HL-60 (cell line): ENCODE measurements at regions not wholly inside any gene's neighbourhood (a gene's known extent, or its start where the extent isn't known, plus 50 kb on each side); places are given as distances from the start of the nearest gene placed in this dataset.

Experiments
- POLR2AphosphoS5 ChIP-seq: IDR thresholded peaks from 2 replicates; pipeline ENCODE4 v1.6.1; 2012; ENCODE audit warnings: low read depth
- SPI1 ChIP-seq: IDR thresholded peaks from 2 replicates; pipeline ENCODE4 v1.6.1; 2012; ENCODE audit warnings: low read depth, mild to moderate bottlenecking, borderline replicate concordance
- TF ChIP-seq, protein P1 (sequence below): IDR thresholded peaks from one replicate; pipeline ENCODE4 v1.5.1; 2011; ENCODE audit warnings: low read length, control low read depth, inconsistent platforms; ENCODE audit not compliant: insufficient read depth
- TF ChIP-seq, protein P2 (sequence below): IDR thresholded peaks from 2 replicates; pipeline ENCODE4 v1.6.1; 2012; ENCODE audit warnings: low read depth; ENCODE audit not compliant: insufficient replicate concordance

DNA sequence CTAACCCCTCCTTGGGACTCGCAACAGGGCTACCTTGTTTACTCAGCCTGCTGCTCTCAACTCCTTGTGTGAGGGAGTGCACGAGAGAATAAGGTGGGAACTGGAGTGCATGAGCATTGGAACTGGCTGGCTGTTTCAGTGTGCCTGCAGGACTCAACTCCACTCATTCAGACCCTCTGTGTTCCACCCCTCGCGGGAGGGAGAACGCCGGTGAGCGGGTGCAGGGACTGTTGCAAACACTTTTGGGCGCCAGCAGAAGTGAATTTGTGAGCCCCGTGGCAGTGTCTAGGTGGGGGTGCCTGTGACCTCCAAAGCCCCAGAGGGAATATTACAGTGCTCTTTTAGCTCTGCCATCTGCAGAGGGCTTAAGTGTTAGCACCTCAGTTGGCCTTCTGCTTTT, 1978.3 kb upstream of the PIK3C3 start:
- TF ChIP-seq, protein P1, sequence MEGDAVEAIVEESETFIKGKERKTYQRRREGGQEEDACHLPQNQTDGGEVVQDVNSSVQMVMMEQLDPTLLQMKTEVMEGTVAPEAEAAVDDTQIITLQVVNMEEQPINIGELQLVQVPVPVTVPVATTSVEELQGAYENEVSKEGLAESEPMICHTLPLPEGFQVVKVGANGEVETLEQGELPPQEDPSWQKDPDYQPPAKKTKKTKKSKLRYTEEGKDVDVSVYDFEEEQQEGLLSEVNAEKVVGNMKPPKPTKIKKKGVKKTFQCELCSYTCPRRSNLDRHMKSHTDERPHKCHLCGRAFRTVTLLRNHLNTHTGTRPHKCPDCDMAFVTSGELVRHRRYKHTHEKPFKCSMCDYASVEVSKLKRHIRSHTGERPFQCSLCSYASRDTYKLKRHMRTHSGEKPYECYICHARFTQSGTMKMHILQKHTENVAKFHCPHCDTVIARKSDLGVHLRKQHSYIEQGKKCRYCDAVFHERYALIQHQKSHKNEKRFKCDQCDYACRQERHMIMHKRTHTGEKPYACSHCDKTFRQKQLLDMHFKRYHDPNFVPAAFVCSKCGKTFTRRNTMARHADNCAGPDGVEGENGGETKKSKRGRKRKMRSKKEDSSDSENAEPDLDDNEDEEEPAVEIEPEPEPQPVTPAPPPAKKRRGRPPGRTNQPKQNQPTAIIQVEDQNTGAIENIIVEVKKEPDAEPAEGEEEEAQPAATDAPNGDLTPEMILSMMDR, result no peak
- TF ChIP-seq POLR2AphosphoS5, result no peak
- TF ChIP-seq, protein P2, sequence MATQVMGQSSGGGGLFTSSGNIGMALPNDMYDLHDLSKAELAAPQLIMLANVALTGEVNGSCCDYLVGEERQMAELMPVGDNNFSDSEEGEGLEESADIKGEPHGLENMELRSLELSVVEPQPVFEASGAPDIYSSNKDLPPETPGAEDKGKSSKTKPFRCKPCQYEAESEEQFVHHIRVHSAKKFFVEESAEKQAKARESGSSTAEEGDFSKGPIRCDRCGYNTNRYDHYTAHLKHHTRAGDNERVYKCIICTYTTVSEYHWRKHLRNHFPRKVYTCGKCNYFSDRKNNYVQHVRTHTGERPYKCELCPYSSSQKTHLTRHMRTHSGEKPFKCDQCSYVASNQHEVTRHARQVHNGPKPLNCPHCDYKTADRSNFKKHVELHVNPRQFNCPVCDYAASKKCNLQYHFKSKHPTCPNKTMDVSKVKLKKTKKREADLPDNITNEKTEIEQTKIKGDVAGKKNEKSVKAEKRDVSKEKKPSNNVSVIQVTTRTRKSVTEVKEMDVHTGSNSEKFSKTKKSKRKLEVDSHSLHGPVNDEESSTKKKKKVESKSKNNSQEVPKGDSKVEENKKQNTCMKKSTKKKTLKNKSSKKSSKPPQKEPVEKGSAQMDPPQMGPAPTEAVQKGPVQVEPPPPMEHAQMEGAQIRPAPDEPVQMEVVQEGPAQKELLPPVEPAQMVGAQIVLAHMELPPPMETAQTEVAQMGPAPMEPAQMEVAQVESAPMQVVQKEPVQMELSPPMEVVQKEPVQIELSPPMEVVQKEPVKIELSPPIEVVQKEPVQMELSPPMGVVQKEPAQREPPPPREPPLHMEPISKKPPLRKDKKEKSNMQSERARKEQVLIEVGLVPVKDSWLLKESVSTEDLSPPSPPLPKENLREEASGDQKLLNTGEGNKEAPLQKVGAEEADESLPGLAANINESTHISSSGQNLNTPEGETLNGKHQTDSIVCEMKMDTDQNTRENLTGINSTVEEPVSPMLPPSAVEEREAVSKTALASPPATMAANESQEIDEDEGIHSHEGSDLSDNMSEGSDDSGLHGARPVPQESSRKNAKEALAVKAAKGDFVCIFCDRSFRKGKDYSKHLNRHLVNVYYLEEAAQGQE, result no peak
- no peak for TF ChIP-seq SPI1
